HG02759 (cell line): ENCODE measurements at regions not wholly inside any gene's neighbourhood (a gene's known extent, or its start where the extent isn't known, plus 50 kb on each side); places are given as distances from the start of the nearest gene placed in this dataset.
"Not testable (repeated sequence)": the region's sequence is repeated elsewhere in the genome, so short reads cannot be mapped to it uniquely, and the experiment has no call there.

Experiments used
- ATAC-seq: cut with Tn5 transposase; IDR thresholded peaks from one replicate; pipeline ENCODE4 v1.9.1; 2021; ENCODE audit warnings: mild to moderate bottlenecking, moderate library complexity; ENCODE audit not compliant: unreplicated experiment

DNA sequence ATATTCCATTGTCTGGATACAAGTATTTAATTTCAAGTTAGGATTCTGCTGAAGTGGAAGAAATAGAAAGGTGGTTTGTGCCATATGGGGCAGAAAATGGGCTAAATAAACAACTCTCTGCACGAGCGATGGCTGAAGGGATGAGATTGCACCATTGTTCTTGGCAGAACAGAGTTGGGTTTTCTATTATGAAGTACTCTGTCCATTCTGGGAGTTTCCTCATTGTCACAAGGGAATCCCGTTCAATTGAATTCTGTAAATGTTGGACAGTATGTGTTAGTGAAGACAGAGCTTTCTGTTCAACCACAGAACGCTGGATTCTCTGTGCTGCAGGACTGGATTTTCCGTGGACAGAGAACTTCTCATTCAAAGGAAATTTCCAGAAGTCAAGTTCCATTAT is 345.5 kb upstream of the PRICKLE1 start:
- no peak for ATAC-seq

DNA sequence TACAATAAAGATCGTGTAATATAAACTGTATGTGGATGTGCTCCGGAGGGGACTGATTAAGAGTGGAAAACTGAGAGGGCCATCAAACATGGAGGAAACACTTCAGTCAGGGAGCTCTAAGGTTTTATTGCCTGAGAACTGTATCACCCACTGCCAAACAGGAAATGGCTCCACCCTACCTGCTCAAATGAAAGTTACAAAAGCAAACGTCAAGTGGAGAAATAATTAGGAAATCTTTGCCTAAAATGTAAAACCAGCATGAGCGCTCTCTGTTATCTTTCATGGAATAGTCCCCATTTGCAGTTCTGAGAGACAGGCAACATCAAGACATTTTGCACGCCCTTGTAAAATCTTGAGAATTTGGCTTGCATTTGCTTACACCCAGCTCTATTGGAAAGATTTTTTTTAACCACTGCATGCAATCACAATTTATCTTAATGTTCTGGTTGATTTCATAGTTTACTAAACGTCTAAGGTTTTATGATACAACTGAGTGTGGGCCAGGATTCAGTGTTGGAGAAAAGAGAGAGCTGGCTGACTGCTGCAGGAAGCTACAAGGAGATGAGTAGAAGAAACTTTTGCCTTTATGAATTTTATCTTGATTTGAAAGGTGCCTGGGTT is 344.0 kb upstream of the PRICKLE1 start:
- ATAC-seq, result no peak

DNA sequence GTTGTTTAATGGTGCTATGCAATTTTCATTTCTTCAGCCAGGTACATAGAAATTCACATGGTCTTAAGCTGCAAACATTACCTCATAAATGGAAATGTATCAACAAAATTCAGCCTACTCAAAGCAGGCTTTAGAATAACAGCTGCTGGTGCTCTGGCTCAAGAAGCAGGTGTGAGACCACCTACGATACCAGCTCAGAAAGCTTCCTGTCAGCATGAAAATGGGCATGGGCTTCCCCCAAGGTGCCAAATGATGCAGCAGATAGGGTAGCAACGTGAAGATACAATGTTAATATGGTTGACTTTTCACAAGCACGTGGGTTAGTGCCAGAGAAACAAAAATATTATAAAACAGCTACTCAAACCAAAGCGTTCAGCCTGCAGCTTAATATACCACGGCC is 343.4 kb upstream of the PRICKLE1 start:
- ATAC-seq, result no peak

DNA sequence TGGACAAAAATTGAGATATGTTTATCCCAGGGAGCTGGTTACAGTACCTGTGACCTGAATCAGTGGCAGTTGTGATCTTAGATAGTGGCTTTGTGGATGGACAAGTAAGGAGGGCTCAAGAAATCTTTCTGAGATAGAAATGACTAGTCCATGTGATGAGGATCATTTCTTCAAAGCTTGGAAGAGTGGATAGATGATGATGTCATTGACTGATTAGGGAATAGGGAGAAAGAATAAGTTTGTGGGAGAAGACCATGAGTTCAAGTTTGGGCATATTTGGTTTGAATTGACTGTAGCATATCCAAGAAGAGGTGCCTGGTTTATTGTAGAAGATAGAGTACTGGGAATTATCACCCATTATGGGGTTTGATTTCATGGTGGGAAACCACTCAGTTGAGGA is 336.7 kb upstream of the PRICKLE1 start:
- no peak for ATAC-seq

DNA sequence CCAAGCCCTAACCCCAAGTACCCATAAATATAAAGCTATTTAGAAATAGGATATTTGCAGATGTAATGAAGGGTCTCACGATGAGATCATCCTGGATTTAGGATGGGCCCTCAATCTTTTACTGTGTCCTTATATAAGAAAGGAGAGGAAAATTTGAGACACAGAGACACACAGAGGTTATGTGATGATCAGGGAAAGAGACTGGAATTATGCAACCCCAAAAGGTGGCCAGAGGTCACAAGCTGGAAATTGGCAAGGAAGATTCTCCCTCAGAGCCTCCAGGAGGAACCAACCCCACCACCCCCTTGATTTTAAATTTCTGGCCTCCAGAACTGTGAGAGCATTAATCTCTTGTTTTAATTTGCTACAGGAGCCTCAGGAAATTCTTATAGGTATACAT is 334.9 kb upstream of the PRICKLE1 start:
- ATAC-seq, result no peak

DNA sequence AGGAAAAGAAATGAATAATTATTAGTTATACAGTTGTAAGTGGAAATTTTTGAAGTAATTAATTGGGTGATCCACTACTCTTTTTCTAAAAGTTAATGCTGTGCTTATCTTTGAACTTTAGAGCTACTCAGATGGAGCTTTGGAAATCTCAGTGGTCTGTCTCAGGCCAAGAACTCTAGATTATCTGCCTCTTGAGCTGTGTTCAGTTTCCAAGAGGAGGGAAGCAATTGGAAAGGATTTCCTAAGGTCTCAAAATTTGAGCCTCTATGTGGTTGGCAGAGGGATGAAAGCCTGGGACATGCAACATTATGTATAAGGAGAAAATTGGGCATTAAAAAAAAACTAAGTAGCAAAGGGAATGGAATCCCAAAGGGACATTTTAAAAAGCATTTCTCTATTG is 334.0 kb upstream of the PRICKLE1 start:
- ATAC-seq, result no peak

DNA sequence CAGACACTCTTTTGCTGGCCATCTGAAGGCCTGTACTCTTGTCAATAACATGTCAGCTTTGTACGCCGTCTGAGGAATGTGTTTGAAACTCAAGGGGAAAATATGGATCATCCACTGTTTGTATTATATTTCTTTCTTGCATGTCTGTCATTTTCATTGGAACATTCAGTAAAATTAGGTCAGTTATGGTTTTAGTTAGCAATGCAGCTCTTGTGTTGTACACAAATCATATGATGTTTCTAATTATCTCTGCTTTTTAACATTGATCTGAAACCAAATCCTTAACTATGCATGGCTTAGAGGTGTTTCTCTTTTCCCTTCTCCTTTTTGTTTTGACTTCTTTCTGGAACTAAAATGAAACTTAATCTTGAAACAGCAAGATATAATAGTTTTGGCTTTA is 333.6 kb upstream of the PRICKLE1 start:
- ATAC-seq, result no peak

DNA sequence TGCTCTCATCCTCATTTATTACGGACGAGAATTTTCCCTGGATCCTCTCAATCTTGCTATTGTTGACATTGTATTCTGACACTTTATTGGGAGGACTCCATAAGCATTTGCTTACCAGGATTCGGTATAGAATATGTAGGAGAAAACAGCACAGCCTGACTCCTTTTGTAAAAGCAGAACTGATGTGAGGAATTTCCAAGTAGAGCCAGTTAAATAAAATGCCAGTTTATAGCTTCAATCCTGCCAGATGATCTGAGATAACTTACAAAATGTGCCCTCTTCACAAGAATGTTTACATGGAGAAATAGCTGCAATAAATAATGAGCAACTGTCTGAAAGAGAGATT is 332.9 kb upstream of the PRICKLE1 start:
- no peak for ATAC-seq

DNA sequence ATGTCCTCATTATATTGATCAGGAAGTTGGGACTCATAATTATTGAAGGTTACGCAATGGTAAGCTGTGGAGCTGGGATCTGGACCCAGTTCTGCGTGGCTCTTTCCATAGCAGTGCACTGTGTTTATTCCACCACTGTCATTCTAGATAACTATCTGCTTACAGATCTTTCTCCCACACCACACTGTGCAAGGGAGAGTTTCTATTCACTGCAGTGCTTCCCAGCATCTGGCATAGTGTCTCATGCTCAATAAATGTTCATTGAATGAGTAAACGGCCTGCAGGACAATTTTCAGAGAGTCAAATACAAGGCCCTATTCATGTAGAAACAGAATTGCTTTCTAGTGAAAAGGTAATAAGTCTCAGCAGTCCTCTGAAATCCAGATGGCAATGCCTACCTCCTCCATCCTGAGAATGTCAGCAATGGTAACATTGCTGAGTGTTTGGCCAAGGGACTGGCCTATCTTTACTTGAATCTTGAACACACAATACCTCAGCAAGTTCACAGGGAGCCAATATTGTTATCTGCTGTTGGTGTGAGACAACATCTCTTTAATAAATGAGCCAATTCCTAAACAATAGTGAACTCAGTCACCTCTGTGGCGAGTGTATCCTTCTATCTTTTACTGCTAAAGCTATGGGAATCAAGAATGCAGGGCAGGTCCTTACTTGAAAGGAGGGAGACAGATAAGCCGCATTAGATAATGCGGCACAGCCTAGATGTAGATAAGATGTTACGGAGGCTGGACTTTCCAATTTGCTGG is 332.4 kb upstream of the PRICKLE1 start:
- no peak for ATAC-seq

DNA sequence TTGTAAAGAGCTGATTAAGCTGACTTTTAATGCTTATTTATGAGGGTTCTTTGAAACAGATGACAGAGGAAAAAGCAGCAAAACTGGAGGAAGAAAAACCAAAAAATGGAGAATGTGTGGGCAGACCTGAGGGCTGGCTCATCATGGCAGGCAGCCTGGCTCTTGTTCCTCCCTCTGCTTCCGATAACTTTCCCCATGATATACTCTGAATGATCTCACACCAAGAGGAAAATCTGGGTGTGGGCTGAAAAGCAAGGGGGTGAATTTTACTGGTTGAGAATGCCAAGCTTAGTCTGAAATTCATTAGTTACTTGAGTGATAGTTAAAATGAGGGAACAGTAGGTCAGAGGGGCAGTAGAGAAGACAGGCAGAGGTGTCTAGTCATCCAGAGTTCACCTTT is 330.1 kb upstream of the PRICKLE1 start:
- no peak for ATAC-seq

DNA sequence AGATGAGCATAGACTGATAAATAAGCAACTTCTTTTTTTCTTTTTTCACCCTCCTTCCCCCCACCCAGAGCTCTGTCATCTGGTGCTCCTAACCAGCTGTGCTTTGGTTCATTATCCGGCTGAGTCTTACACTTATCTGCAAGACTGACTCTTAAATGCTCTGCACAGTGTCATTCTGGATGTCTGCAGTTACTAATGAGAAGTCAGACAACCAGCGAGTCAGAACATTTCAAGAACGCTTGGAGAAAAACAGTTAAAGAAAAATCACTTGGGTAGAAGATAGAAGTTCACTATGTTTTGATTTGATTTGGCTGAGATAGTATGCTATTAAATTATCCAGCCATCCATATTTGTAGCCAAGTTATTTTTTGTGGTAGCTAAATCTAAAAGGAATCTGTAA is 328.9 kb upstream of the PRICKLE1 start:
- ATAC-seq, result no peak

DNA sequence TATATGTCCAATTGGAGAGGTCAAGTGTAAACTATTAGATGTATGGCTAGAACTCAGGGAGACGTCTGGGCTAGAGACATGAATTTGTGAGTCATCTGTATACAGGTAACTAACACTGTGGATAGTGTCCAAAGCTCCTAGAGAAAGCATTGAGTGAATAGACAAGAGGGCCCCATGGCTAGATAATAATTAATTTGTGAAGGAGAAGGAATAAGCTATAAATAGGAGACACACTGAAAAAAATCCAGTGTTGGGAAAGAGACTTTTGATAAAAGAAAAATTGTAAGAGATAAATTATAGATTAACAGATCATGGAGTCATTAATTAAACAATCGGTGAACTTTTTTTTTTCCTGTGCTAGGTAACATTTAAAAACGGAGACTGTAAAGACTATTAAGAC is 326.6 kb upstream of the PRICKLE1 start:
- ATAC-seq, result no peak

DNA sequence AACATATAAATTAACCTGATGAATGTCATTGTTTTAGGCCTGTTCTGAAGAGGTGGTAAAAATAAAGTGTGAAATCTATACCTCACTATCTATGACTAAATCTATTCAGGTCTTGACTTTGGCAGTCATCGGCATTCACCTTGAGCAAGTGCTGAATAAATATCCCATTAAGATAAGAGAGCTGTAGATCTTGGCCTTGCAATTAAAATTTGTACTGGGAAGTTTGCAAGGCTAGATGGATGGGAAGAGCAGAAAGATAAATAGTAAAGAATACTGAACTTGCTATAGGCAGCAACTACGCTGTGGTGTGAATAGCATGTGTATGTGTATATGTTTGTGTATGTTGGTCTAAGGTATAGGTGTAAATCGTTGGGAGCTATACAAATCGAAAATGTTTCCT is 325.9 kb upstream of the PRICKLE1 start:
- no peak for ATAC-seq

DNA sequence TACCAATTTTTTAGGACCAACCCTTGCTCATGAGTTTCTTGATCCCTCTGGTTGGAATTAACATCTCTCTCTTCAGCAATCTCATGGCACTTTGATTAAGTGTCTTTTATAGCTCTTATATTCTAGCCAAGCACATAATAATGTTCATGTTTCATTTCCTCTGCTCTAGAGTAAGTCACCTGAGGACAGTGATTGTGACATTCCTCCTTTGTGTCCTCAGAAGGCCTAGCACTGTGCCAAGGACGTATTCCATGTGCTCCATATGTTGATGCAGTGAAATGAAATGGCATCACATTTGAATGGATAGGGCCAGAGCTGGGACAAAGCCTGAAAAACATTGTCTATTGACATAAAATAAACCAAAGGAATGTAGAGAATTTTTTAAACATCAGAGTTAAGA is 322.8 kb upstream of the PRICKLE1 start:
- no peak for ATAC-seq

DNA sequence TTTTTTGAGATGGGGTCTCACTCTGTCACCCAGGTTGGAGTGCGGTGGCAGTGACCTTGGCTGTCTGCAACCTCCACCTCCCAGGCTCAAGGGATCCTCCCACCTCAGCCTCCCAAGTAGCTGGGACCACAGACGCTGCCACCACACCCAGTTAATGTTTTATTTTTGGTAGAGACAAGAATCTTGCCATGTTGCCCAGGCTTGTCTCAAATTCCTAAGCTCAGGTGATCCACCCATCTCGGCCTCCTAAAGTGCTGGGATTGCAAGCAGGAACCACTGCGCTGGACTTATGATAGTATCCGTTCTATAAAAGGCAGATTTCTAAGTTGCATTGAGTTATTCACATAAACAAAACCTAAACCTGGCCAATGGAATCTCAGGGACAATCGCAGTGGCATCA is 321.1 kb upstream of the PRICKLE1 start:
- no peak for ATAC-seq

DNA sequence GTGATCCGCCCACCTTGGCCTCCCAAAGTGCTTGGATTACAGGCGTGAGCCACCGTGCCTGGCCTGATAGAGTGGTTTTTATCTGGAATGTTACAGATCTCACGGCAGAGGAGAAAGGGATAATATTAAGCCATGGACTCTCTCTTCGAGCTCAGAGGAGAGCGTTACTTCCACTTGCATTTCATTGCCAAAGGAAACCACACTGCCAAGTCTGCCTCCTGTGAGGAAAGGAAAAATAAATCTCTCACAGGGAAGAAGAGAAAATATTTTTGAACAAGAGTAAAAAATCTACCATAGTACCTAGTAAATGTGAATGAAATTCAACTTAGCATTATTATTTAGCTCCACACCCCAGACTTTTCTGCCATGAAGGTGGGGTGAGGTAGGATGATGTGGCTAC is 319.2 kb upstream of the PRICKLE1 start:
- ATAC-seq, result no peak

DNA sequence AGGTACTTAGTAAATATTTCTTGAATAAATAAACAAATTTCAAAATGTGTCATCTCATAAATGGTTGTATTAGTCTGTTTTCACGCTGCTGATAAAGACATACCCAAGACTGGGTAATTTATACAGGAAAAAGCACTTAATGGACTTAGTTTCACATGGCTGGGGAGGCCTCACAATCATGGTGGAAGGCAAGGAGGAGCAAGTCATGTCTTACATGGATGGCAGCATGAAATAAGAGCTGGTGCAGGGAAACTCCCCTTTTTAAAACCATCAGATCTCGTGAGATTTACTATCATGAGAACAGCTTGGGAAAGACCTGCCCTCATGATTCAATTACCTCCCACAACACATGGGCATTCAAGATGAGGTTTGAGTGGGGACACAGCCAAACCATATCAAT is 317.3 kb upstream of the PRICKLE1 start:
- ATAC-seq, result not testable (repeated sequence)

DNA sequence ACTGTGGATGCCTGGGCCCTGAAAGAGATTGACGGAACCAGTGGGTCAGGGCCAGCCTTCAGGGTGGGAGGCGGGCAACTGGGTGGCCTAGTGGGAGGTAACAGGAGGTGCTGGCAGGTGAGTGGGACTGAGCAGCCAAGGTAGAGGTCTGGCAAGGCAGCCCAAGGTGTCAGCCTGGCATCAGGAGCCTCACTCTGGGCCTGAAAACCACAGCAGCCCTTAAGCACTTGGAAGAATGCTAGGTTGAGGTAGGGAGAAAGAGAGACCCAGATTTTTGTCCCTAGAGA is 315.8 kb upstream of the PRICKLE1 start:
- no peak for ATAC-seq

DNA sequence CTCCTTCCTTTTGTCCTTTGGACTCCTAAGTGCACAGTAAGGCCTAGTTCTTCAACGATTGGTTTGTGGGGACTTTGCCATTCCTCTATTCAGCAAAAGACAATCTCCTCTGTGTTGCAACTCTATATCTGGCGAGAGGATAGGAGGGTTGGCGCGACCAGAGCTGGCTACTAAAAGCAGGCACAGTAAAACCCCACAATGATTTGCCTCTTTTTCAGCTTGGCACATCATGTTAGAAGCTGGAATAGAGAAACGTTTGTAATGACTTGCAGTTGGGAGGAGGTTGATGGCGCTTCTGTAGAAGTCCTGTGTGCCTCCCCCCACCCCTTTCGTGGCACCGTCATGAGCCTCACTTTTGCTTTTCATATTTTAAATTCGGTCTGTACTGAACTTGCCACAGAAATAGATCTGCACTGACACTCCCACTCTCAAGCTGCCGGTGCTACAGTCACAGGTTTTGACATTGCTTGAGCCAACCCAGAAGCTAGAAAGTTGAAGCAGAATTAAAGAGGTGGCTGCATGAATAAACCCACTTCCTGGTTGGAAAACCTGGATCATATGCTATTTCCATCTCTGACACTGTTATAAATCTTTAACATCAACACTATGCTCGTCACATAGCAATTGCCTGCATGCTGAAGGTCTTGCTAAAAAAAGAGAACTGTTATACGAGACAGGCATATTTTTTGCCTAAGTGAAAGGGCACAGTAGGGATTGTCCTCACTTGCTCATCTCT is 315.3 kb upstream of the PRICKLE1 start:
- no peak for ATAC-seq

DNA sequence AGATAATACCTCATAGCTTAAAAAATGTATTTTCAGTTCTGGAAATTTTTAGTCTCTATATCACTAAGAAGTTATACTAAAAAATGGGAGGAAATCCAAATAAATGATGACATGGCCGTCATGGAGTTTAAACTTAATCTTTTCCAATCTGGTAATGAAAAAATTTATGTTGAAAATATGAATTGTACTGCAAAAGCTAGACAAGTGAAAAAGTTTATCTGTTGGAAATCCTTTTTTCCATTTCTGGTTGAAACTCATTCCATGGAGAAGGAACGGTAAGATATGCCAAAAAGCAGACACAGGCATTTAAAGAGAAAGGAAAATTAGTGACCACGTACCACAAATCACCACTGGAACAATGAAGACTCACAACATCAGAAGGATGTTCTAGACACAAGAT is 314.2 kb upstream of the PRICKLE1 start:
- ATAC-seq, result no peak

DNA sequence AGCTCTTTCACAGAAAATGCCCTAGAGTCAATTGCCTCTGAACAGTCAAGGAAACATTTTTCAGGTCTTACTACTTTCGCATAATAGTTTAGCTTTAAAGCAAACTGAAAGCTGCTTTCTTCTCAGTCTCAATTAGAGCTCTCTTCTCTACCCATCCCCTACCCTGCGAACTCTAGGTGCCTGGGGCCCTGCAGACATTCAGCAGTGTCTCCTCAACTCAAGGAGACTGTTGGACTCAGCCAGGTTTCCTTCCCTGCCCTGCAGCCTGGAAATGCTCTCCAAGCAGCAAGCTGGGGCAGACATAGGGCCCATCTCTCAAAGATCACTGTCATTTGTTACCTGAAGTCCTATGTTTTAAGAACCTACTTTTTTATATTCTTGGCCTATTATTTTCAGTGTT is 312.5 kb upstream of the PRICKLE1 start:
- no peak for ATAC-seq

DNA sequence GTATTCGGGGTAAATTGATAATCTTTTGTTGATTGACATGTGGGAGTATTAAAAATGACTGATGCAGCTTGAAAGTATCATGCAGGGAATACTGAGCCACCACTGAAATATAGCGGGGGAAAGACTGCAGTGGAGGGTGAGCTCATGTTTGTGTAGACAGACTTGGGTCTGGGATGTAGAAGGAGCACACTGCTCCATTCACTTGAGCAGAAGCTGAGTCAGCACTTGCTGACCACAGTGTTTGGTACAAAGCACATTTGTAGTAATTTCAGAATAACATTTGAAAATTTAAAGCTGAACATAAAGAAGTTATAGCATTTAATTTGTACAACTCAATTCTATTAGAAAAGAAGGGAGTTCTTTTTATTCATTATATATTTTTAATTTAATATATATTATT is 304.3 kb upstream of the PRICKLE1 start:
- no peak for ATAC-seq
